NCI-H748 (cell line): ENCODE measurements at regions not wholly inside any gene's neighbourhood (a gene's known extent, or its start where the extent isn't known, plus 50 kb on each side); places are given as distances from the start of the nearest gene placed in this dataset.
"Not testable (repeated sequence)": the region's sequence is repeated elsewhere in the genome, so short reads cannot be mapped to it uniquely, and the experiment has no call there.

Experiments used
- DNase-seq: peaks from one replicate; lab custom pipeline; 2025; ENCODE audit not compliant: unreplicated experiment; lab: John Stamatoyannopoulos, UW

GRCh38 chr2:55772109-55772980 is 78.7 kb upstream of the PNPT1 start:
- DNase-seq: no peak

- peak; percentile 46 for DNase-seq
These were observed 78.0 kb upstream of the PNPT1 start for GRCh38 chr2:55771612-55772011.

DNA sequence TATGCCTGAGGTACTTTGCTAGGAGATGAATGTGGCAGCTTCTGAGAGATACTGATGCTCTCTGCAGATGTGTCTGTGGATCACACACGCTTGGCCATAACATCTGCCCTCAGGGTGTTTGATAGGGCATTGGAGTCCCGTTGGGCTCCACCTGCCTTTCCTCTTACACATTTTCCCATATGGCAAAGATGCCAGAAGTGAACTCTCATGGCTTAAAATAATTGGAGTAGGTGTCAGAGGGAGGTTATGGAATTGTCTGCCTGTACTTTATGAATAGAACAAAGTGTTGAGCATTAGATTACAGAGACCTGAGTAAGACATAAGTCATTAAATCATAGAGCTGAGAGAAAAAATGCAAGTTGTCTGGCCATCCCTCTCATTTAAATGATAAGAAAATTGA is 75.3 kb upstream of the PNPT1 start:
- no peak for DNase-seq

GRCh38 chr2:55766947-55767346 is 73.3 kb upstream of the PNPT1 start:
- no peak for DNase-seq

GRCh38 chr2:55765708-55766107 is 72.1 kb upstream of the PNPT1 start:
- not testable (repeated sequence) for DNase-seq

- no peak for DNase-seq
These were observed 70.1 kb upstream of the PNPT1 start for GRCh38 chr2:55763721-55764120.

GRCh38 chr2:55761526-55761925 is 67.9 kb upstream of the PNPT1 start:
- DNase-seq: no peak

DNA sequence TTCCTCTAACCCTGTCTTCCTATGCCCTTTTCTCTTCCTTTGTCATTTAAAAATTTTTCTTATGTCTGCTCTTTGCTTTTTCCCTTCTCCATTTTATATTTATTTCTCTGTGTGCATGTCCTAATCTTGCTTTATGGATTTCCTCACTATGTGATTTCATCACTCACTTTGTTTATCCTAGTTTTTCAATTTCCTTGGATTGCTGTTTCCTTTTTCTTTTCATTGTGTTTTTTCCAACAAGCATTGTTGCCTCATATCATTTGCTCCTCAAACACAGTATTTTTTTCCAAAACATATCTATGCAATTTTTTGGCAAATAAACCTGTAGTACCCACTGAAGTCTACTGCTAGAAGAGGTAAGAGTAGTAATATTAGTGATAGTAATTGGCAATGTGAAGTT is 67.4 kb upstream of the PNPT1 start:
- DNase-seq: no peak

GRCh38 chr2:55760125-55760524 is 66.5 kb upstream of the PNPT1 start:
- no peak for DNase-seq

DNA sequence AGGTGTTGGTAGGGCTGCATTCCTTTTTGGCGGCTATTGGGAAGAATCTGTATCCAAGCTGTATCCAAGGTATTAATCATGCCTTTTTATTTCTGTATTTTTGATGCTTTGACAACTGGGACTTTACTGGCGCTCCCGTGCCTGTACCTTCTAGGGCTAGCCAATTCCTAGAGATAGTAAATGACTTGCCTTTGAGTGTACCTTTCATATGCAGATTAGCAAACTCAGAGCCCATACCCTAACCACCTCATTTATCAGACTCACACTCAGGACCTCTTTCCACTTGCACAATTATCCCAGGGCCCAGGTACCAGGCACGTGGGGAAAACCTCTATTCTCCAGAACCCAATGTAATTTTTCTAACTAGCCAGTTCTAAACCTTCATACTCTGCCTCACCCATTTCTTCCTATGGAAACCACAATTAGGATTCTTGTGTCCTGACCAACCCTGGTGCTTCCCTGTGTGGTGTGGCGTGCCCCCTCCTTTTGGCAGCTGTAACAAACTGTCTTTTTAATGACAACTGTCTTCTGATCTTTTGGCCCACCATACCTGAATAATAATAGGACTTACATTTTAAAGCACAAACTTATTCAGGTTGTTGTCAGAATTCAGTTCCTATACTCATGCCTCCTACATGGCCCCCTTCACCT is 65.8 kb upstream of the PNPT1 start:
- no peak for DNase-seq

- DNase-seq: no peak
These were observed 58.3 kb upstream of the PNPT1 start for GRCh38 chr2:55751966-55752365.

GRCh38 chr2:55743583-55743982 is 49.9 kb upstream of the PNPT1 start:
- DNase-seq: no peak
